Glomerular visceral epithelial cell (primary cell): ENCODE measurements at regions not wholly inside any gene's neighbourhood (a gene's known extent, or its start where the extent isn't known, plus 50 kb on each side); places are given as distances from the start of the nearest gene placed in this dataset.

Source experiments
- DNase-seq: peaks from one replicate; pipeline ENCODE4 v3.0.0-alpha.2; 2016; ENCODE audit errors: extremely low spot score

- no peak for DNase-seq
Observed at GRCh38 chr6:165758441-165758840, 95.4 kb upstream of the PDE10A start.

DNA sequence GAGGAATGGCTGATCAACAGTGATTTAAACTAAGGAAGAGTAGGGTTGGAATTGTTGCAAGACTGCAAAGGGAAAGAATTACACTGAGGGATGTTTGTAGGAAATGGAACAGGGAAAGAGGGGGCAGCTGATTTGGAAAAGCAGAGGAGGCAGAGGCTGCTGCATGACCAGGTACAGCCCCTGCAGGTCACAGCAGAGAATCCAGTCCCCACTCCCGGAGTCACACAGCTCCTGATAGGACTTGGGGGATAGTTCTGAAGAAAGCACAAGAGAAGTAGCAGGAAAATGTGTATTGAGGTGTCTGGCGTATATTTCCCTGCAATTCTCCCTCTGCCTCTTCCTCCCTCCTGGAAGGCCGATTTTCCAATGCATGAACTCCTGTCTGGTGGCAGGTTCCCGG, 92.5 kb upstream of the PDE10A start:
- no peak for DNase-seq

DNA sequence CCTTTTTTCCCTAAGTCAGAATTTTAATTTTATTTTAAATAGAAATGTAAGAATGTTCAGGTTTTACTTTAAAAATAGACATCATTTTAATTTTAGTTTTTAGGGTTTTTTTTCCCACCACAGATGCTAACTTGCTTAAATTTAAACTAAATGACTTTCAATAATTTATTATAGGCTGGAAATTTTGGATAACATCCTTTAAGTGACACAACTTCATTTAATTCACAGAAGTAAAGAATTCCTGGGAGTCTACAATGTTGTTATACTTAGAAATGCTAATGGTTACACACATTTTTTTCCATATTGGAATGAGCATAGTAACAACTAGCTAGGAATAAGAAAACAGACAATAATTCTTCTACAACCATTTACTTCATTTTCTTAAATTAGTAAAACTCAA, 90.5 kb upstream of the PDE10A start:
- DNase-seq: no peak

- DNase-seq: no peak
Observed at GRCh38 chr6:165752451-165752850, 89.4 kb upstream of the PDE10A start.

DNA sequence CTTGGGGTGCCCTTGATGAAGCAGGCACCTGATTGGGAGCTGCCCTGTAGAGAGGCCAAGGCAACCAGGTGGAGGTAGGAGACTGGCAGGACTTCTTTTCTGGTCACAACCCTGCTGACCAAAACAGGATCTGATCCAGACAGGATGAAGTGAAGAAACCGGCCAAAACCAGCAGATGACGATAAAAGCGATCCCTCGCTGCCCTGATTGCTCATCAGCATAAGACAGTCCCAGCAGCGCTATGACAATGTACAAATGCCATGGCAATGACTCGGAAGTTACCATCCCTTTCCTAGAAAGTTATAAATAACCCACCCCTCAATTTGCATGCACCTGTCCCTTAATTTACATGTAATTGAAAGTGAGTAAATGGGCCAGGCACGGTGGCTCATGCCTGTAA, 88.4 kb upstream of the PDE10A start:
- DNase-seq: no peak

GRCh38 chr6:165749163-165749562, 86.1 kb upstream of the PDE10A start:
- no peak for DNase-seq

- no peak for DNase-seq
Observed at GRCh38 chr6:165748390-165748789, 85.3 kb upstream of the PDE10A start.

DNA sequence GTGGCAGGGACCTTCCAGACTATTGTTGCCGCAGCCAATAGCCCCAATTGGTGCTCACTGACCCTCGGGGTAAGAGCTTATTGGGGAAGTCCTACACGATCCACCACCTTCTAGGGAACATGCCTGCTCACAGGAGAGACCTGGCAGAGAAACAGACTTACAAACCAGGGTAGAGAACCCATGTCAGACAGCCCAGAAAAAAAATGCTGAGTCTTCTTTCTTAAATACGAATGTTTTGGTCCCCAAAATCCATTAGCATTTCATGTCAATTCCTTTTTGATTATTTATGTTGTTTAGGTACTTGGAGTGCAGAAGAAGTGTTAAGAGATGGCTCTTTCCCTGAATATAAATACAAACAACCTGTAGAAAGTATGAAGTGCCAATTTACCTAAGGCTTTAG, 84.9 kb upstream of the PDE10A start:
- no peak for DNase-seq

DNA sequence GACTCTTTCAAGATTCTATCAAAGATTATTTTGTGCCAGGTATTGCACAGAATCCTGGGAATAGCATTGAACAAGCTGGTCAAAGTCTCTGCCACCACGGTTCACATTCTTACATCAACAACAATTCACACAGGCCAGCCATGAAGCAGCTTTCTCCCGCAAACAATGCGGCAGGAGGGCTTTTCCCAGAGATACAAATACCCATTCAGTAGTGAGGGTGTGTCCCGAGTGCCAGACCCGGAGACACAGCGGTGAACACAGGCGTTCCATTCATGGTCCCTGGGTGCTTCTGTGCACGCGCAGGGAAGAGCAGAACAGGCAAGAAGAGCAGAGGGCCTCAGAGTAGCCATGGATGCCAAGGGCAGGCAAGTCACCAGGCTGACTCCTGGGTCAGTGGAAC, 83.3 kb upstream of the PDE10A start:
- DNase-seq: no peak

- no peak for DNase-seq
Observed at GRCh38 chr6:165745492-165745891, 82.5 kb upstream of the PDE10A start.

DNA sequence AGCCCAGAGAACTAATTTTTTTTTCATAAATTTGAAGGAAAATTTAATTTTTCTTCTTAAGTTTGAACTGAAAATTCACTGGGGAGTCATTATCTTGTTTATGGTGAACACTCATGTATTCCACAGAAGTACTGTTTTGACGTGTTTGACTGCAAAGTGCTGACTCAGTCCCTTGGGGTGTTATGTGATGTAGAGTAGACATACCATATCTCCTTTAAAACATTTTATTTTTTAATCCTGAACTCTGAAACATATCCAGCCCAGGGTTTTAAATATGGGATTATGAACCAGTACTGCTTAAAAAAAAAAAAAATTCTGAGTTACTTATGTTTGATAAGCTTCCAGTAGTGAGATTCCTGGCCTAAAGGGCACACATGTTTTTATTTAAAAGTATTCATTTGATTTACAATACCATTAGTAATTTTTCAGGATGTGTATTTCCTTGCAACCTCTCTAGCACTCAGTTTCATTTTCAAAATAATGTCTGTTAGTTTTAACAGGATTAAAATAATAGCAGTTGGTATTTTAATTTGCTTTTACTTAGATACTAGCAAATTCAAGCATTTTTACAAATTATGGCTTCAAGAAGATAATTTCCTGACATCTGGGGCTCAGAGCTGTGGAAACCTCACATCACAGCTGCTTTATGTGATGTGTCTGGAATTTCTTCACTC, 81.7 kb upstream of the PDE10A start:
- no peak for DNase-seq

DNA sequence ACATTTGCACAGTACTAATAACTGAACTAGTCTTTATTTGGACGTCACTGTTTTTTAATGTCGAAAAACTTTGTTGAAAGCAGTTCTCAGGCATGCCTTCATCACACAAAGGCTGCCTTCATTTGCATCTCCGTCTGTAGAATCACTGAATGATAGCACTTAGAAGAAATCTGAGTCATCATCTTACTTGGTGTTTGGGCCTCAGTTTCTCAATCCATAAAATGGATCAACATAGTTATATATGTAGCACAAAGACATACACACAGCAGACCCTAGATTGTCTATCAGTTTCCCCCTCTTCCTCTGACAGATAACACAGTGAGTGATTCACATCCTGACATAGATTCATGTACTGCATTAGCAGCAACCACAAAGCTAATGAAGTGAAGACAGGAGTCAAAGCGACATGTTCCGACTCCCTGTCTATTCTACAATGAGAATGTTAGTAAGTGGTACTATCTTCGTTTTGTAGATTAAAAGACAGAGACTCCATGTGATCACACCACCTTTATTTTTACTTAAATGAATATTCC, 80.4 kb upstream of the PDE10A start:
- DNase-seq: no peak

DNA sequence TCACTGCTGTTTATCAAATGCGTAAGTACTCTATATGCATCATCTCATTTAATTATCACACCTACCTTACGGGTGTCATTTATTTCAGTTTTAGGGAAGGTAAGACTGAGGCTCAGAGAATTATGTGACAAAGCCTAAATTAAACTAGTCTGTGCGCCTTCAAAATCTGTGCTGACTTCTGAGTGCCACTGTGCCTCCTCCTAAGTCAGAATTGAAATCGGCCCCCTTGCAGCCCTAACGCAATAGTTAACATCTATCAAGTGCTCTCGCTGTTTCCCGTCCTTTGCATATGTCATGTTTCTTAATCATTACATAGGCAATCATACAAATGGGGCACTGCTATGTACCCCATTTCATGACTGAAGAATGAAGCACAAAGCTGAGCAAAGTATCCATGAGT, 79.0 kb upstream of the PDE10A start:
- no peak for DNase-seq

GRCh38 chr6:165737396-165737795, 74.4 kb upstream of the PDE10A start:
- no peak for DNase-seq

DNA sequence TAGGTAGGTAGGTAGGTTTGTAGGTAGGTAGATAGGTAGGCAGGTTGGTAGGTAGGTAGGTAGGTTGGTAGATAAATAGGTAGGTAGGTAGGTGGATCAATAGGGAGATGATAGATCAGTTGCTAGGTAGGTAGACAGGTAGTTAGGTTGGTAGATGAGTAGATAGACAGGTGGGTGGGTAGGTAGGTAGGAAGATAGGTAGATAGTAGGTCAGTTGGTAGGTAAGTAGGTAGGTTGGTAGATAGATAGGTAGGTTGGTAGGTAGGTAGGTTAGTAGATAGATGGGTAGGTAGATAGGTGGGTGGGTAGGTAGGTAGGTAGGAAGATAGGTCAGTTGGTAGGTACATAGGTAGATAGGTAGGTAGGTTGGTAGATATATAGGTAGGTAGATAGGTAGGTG, 72.0 kb upstream of the PDE10A start:
- DNase-seq: no peak

DNA sequence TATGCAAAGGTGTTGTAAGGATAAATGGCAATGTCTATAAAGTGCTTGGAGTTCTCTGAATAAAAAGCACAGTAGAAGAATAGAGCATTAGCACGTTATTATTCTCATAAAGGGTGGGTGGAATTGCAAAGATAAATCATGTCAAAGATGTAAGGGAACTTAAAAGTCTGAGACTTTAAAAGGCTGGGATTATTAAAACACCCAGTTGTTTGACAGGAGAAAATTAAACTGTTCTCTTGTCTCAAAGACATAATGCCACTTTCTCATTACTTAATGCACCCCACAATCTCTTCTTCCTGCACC, 70.4 kb upstream of the PDE10A start:
- DNase-seq: no peak

DNA sequence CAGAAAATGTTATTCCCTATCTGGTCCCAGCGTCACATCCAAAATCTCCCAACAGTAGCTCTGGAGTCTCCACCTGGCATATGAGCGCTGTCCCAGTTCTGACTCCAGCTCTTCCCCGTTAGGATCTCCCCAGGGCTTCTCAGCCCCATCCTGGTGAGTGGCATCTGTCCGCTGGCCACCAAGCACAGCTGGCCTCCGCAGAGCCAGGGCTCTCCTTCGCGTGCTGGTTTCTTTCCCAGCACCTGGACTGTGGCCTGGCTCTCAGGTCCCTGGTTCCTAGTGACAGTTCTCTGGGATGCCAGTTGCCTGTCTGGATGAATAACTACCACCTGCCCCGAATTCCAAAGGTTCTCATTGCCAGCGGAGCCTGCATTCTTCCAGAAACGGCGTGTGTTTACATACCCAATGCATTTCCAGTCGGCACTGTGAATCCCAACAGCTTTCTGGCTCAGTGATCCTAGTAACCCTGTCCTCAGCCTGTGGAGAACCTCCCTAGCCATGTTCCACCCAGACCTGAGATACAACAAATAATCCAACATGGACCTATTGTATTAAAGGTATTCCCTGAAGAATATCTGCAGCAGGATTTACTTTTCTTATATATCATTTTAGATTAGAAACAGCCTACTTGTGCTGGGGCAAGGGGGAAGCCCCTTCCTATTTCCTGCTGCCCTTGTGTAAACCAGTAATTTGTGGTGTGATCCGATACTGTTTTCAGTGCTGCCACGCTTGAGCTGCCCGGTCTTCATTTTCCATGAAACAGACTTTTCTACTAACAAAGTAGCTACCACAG, 69.9 kb upstream of the PDE10A start:
- no peak for DNase-seq

DNA sequence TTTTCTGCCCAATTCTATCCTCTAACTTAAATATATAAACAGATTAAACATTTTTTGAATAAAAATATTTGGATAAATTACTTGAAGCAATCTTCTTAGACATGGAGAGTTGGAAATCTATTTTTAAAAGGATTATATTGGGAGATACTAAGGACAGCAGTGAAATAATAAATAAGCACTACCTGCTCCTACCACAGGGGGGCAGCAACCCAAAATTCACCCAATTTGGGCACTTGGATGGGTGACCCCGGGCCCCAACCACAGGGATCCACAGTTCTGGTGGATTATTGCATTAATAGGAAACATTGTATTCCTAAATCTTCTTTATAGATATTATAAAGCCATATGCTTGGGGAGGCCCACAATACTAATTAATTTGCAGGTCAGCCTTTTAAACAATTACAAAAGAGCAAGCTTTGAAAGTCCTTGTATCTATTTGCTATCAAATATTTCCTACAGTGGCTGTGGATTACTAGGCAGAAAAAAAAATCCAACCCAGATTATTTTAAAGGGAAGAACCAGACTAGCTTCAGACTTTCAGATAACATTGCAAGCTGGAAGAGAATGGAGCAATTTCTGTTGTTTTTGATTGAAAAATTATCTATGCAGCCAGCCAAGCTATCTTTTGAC, 66.4 kb upstream of the PDE10A start:
- peak; percentile 49 for DNase-seq

DNA sequence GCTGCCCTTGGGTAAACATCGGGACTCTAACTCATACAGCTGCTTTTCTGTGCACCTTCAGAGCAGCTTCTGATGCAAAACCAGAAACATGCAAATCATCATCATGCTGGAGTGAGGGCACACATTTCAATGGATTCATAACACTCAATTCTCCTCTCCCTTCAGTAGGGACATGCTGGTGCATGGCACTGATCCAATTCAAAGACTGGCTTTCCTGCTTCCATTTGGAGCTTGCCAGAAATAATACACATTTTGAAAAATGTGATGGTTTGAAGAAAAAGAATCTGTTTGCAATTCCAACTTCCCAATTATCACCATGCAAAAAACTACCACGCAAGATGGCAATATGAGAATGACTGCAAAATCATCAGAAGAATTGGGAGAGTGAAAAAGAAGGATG, 65.2 kb upstream of the PDE10A start:
- no peak for DNase-seq

DNA sequence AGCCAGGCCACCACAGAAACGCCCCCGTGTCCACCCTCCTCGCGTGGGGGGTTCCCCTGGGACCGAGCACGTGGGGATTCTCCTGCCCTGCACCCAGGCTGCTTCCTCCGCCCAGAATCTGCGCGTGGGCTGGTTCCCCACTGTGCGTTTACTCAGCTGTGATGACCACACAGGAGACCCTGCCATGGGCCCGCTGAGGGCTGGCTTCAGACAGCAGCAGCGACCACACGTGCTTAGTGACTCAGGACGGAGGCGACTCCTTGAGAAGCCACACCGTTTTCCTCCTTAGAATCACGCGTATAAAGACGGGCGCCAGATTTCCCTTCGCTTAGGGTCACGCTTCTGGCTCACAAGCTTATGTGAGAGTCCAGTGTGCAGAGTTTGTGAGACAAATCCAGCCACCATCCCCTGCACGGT, 63.9 kb upstream of the PDE10A start:
- no peak for DNase-seq

- no peak for DNase-seq
Observed at GRCh38 chr6:165726290-165726875, 63.3 kb upstream of the PDE10A start.

- no peak for DNase-seq
Observed at GRCh38 chr6:165725201-165725600, 62.2 kb upstream of the PDE10A start.

- no peak for DNase-seq
Observed at GRCh38 chr6:165723326-165723725, 60.3 kb upstream of the PDE10A start.
